CD1c-positive myeloid dendritic cell (primary cell): ENCODE measurements at regions not wholly inside any gene's neighbourhood (a gene's known extent, or its start where the extent isn't known, plus 50 kb on each side); places are given as distances from the start of the nearest gene placed in this dataset.

ENCODE experiments used
- DNase-seq: peaks from one replicate; pipeline ENCODE4 v3.0.0-alpha.2; 2016; ENCODE audit errors: extremely low spot score

GRCh38 chr3:59698091-59698490 lies 648.3 kb upstream of the CFAP20DC start:
- DNase-seq: no peak

GRCh38 chr3:59696783-59697182 lies 647.0 kb upstream of the CFAP20DC start:
- DNase-seq: no peak

GRCh38 chr3:59695860-59696259 lies 646.0 kb upstream of the CFAP20DC start:
- no peak for DNase-seq

- no peak for DNase-seq
Observed at GRCh38 chr3:59692117-59692516, 642.3 kb upstream of the CFAP20DC start.

- DNase-seq: no peak
Observed at GRCh38 chr3:59690886-59691285, 641.1 kb upstream of the CFAP20DC start.

GRCh38 chr3:59688636-59689035 lies 638.8 kb upstream of the CFAP20DC start:
- no peak for DNase-seq

GRCh38 chr3:59685432-59685831 lies 635.6 kb upstream of the CFAP20DC start:
- DNase-seq: no peak

- DNase-seq: no peak
Observed at GRCh38 chr3:59684766-59685165, 634.9 kb upstream of the CFAP20DC start.

- no peak for DNase-seq
Observed at GRCh38 chr3:59680919-59681318, 631.1 kb upstream of the CFAP20DC start.

GRCh38 chr3:59677747-59678702 lies 628.2 kb upstream of the CFAP20DC start:
- no peak for DNase-seq

- DNase-seq: no peak
Observed at GRCh38 chr3:59675495-59675894, 625.7 kb upstream of the CFAP20DC start.

- DNase-seq: no peak
Observed at GRCh38 chr3:59663076-59663850, 613.4 kb upstream of the CFAP20DC start.

GRCh38 chr3:59660852-59661625 lies 611.2 kb upstream of the CFAP20DC start:
- DNase-seq: no peak

- DNase-seq: no peak
Observed at GRCh38 chr3:59660376-59660775, 610.6 kb upstream of the CFAP20DC start.

GRCh38 chr3:59659755-59660154 lies 609.9 kb upstream of the CFAP20DC start:
- no peak for DNase-seq

GRCh38 chr3:59658866-59659265 lies 609.0 kb upstream of the CFAP20DC start:
- no peak for DNase-seq

GRCh38 chr3:59658274-59658673 lies 608.4 kb upstream of the CFAP20DC start:
- no peak for DNase-seq

GRCh38 chr3:59655418-59656015 lies 605.7 kb upstream of the CFAP20DC start:
- DNase-seq: no peak

GRCh38 chr3:59654480-59655417 lies 604.9 kb upstream of the CFAP20DC start:
- DNase-seq: no peak

- DNase-seq: no peak
Observed at GRCh38 chr3:59654123-59654479, 604.3 kb upstream of the CFAP20DC start.
